Erythroblast (primary cell): ENCODE measurements at regions not wholly inside any gene's neighbourhood (a gene's known extent, or its start where the extent isn't known, plus 50 kb on each side); places are given as distances from the start of the nearest gene placed in this dataset.

ENCODE experiments used
- GATA1 ChIP-seq: IDR thresholded peaks from 2 replicates; pipeline ENCODE4 v1.6.1; 2011; ENCODE audit warnings: low read depth, mild to moderate bottlenecking, control low read depth, low read length, moderate library complexity
- POLR2A ChIP-seq: IDR thresholded peaks from 2 replicates; pipeline ENCODE4 v1.6.1; 2011; ENCODE audit warnings: mild to moderate bottlenecking, low read length

DNA sequence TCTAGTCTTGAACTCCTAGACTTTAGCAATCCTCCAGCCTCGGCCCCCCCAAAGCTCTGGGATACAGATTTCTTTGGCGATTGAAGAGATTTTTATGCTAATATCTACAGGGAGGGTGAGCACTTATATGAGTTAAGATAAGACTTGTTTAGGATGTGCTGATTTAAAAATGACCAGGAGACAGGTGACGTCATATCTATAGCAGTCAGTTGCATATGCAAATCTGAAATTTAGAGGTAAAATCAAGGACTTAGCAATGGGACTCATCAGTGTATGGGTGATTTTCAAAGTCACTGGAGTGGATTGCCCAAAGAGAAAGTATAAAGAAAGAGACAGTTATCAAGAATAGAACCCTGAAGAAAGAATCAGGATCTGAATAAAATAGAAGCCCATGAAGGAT lies 394.5 kb downstream of the ADGRL2 start:
- TF ChIP-seq POLR2A (no peak), GATA1 (no peak)
